ENCODE measurements at regions not wholly inside any gene's neighbourhood (a gene's known extent, or its start where the extent isn't known, plus 50 kb on each side); places are given as distances from the start of the nearest gene placed in this dataset.

- TF ChIP-seq EGR1 (IDR thresholded peaks at IDR 0.05) (no peak), TAF1 (IDR thresholded peaks at IDR 0.05; ENCODE audit: low read depth) (no peak), CREB1 (IDR thresholded peaks at IDR 0.05; ENCODE audit: low read depth) (no peak), CEBPB (IDR thresholded peaks at IDR 0.05) (no peak)
- TF ChIP-seq, protein P1, sequence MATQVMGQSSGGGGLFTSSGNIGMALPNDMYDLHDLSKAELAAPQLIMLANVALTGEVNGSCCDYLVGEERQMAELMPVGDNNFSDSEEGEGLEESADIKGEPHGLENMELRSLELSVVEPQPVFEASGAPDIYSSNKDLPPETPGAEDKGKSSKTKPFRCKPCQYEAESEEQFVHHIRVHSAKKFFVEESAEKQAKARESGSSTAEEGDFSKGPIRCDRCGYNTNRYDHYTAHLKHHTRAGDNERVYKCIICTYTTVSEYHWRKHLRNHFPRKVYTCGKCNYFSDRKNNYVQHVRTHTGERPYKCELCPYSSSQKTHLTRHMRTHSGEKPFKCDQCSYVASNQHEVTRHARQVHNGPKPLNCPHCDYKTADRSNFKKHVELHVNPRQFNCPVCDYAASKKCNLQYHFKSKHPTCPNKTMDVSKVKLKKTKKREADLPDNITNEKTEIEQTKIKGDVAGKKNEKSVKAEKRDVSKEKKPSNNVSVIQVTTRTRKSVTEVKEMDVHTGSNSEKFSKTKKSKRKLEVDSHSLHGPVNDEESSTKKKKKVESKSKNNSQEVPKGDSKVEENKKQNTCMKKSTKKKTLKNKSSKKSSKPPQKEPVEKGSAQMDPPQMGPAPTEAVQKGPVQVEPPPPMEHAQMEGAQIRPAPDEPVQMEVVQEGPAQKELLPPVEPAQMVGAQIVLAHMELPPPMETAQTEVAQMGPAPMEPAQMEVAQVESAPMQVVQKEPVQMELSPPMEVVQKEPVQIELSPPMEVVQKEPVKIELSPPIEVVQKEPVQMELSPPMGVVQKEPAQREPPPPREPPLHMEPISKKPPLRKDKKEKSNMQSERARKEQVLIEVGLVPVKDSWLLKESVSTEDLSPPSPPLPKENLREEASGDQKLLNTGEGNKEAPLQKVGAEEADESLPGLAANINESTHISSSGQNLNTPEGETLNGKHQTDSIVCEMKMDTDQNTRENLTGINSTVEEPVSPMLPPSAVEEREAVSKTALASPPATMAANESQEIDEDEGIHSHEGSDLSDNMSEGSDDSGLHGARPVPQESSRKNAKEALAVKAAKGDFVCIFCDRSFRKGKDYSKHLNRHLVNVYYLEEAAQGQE (IDR thresholded peaks at IDR 0.05; ENCODE audit: low read depth) = no peak
These were observed 65.8 kb upstream of the SNRPB2 start for GRCh38 chr20:16664020-16664419.

Measured in Ishikawa (cell line).